ENCODE measurements at regions not wholly inside any gene's neighbourhood (a gene's known extent, or its start where the extent isn't known, plus 50 kb on each side); places are given as distances from the start of the nearest gene placed in this dataset.

- TF ChIP-seq POLR2A (IDR thresholded peaks at IDR 0.05) (no peak), CTCF (IDR thresholded peaks at IDR 0.05) (no peak)
Observed at GRCh38 chr2:104982111-104982510, 55.8 kb upstream of the MRPS9 start.

Measured in ovary (tissue), 3 donors.